Hepatocyte (in vitro differentiated cells): ENCODE measurements at regions not wholly inside any gene's neighbourhood (a gene's known extent, or its start where the extent isn't known, plus 50 kb on each side); places are given as distances from the start of the nearest gene placed in this dataset.

Source experiments
- DNase-seq: peaks from one replicate; pipeline ENCODE4 v3.0.0-alpha.2; 2016; ENCODE audit warnings: low spot score
- H2AFZ ChIP-seq: fragments of 200-600 bp; sonication (generic); 2 replicates; pipeline ENCODE4 v1.6.0; 2016; ENCODE audit warnings: antibody characterized with exemption, mild to moderate bottlenecking
- H3K27ac ChIP-seq: fragments of 200-600 bp; sonication (generic); 2 replicates; pipeline ENCODE4 v1.5.1; 2016; ENCODE audit warnings: mild to moderate bottlenecking
- H3K27me3 ChIP-seq: fragments of 200-600 bp; sonication (generic); 2 replicates; pipeline ENCODE4 v1.6.1; 2016
- H3K36me3 ChIP-seq: fragments of 200-600 bp; sonication (generic); replicated peaks from 2 replicates; pipeline ENCODE4 v1.5.1; 2016; ENCODE audit warnings: low read depth; ENCODE audit not compliant: insufficient read depth
- H3K4me1 ChIP-seq: fragments of 200-600 bp; sonication (generic); 2 replicates; pipeline ENCODE4 v1.5.1; 2016; ENCODE audit warnings: mild to moderate bottlenecking, moderate library complexity; ENCODE audit not compliant: insufficient read depth
- H3K4me2 ChIP-seq: fragments of 200-600 bp; sonication (generic); 2 replicates; pipeline ENCODE4 v1.6.0; 2016
- H3K4me3 ChIP-seq: fragments of 200-600 bp; sonication (generic); 2 replicates; pipeline ENCODE4 v1.5.1; 2016; ENCODE audit warnings: mild to moderate bottlenecking
- H3K79me2 ChIP-seq: fragments of 200-600 bp; sonication (generic); 2 replicates; pipeline ENCODE4 v1.6.0; 2017; ENCODE audit warnings: mild to moderate bottlenecking
- H3K9me2 ChIP-seq: fragments of 200-600 bp; sonication (generic); replicated peaks from 2 replicates; pipeline ENCODE4 v1.6.0; 2017; ENCODE audit warnings: mild to moderate bottlenecking; ENCODE audit not compliant: insufficient read depth
- H3K9me3 ChIP-seq: fragments of 200-600 bp; sonication (generic); 2 replicates; pipeline ENCODE4 v1.5.1; 2016; ENCODE audit warnings: low read depth, mild to moderate bottlenecking
- H4K20me1 ChIP-seq: fragments of 200-600 bp; sonication (generic); 2 replicates; pipeline ENCODE4 v1.6.0; 2016; ENCODE audit warnings: mild to moderate bottlenecking; ENCODE audit not compliant: insufficient read depth, poor library complexity, severe bottlenecking
- CTCF ChIP-seq: fragments of 200-600 bp; sonication (generic); IDR thresholded peaks from 2 replicates; pipeline ENCODE4 v1.5.1; 2016; ENCODE audit warnings: antibody characterized with exemption, mild to moderate bottlenecking; ENCODE audit not compliant: poor library complexity
- EZH2 ChIP-seq: fragments of 200-600 bp; sonication (generic); IDR thresholded peaks from 2 replicates; pipeline ENCODE4 v1.6.1; 2016; ENCODE audit warnings: antibody characterized with exemption, mild to moderate bottlenecking, borderline replicate concordance
- EZH2phosphoT487 ChIP-seq: fragments of 200-600 bp; sonication (generic); IDR thresholded peaks from one replicate; pipeline ENCODE4 v1.6.1; 2018; ENCODE audit warnings: antibody characterized with exemption, mild to moderate bottlenecking, low read depth, moderate library complexity; ENCODE audit not compliant: unreplicated experiment, severe bottlenecking
- WGBS: methylation state at CpG from one replicate; pipeline ENCODE4 v1.1.6; 2016; ENCODE audit warnings: low lambda C conversion rate; ENCODE audit errors: missing lambda C conversion rate; 5-methylcytosine and 5-hydroxymethylcytosine counted together

GRCh38 chr11:23124996-23125395, 264.7 kb upstream of the CCDC179 start:
- no peak for TF ChIP-seq EZH2
- TF ChIP-seq CTCF: no peak
- TF ChIP-seq EZH2phosphoT487: no peak
- Histone ChIP-seq H3K79me2 (no peaks in the 10 kb centered on the region), H3K27me3 (no peaks in the 10 kb centered on the region), H3K9me3 (no peaks in the 10 kb centered on the region), H4K20me1 (no peaks in the 10 kb centered on the region), H3K9me2 (no peaks in the 10 kb centered on the region), H3K27ac (peak overlapping the region; percentile 16), H3K36me3 (no peaks in the 10 kb centered on the region), H3K4me3 (no peak overlapping the region), H3K4me2 (no peak overlapping the region), H3K4me1 (peaks cover 5% of the 10 kb centered on the region), H2AFZ (no peak overlapping the region)
- no peak for DNase-seq
- WGBS: 56% methylated on average over 1 of the region's 1 CpG

- H3K79me2 ChIP-seq: no peaks in the 10 kb centered on the region
- no peak overlapping the region for H3K4me2 ChIP-seq
- H2AFZ ChIP-seq: no peak overlapping the region
- DNase-seq: no peak
- H3K4me3 ChIP-seq: no peak overlapping the region
- no peaks in the 10 kb centered on the region for H3K36me3 ChIP-seq
- H3K9me3 ChIP-seq: no peaks in the 10 kb centered on the region
- peaks cover 5% of the 10 kb centered on the region for H3K4me1 ChIP-seq
- 68% methylated on average over 2 of the region's 2 CpGs for WGBS
- TF ChIP-seq EZH2phosphoT487 (no peak), CTCF (no peak), EZH2 (no peak)
- no peaks in the 10 kb centered on the region for H4K20me1 ChIP-seq
- H3K9me2 ChIP-seq: no peaks in the 10 kb centered on the region
- peak overlapping the region; percentile 3 for H3K27ac ChIP-seq
- no peaks in the 10 kb centered on the region for H3K27me3 ChIP-seq
Measured at GRCh38 chr11:23127706-23128105, 267.4 kb upstream of the CCDC179 start.

GRCh38 chr11:23134627-23135026, 274.4 kb upstream of the CCDC179 start:
- DNase-seq: no peak
- Histone ChIP-seq H4K20me1 (no peaks in the 10 kb centered on the region), H3K27ac (no peak overlapping the region), H3K9me3 (no peaks in the 10 kb centered on the region), H2AFZ (no peak overlapping the region), H3K4me3 (no peak overlapping the region), H3K9me2 (no peaks in the 10 kb centered on the region), H3K27me3 (no peaks in the 10 kb centered on the region), H3K79me2 (no peaks in the 10 kb centered on the region), H3K36me3 (no peaks in the 10 kb centered on the region), H3K4me2 (no peak overlapping the region), H3K4me1 (no peaks in the 10 kb centered on the region)
- TF ChIP-seq EZH2phosphoT487: no peak
- WGBS: 93% methylated on average over 3 of the region's 3 CpGs

- H3K79me2 ChIP-seq: no peaks in the 10 kb centered on the region
- WGBS: 83% methylated on average over 1 of the region's 1 CpG
- H3K36me3 ChIP-seq: no peaks in the 10 kb centered on the region
- no peaks in the 10 kb centered on the region for H4K20me1 ChIP-seq
- H3K4me1 ChIP-seq: no peaks in the 10 kb centered on the region
- H3K4me3 ChIP-seq: no peak overlapping the region
- no peak overlapping the region for H3K27ac ChIP-seq
- no peak overlapping the region for H2AFZ ChIP-seq
- TF ChIP-seq EZH2phosphoT487 (no peak), CTCF (no peak), EZH2 (no peak)
- no peaks in the 10 kb centered on the region for H3K9me2 ChIP-seq
- H3K27me3 ChIP-seq: no peaks in the 10 kb centered on the region
- no peak overlapping the region for H3K4me2 ChIP-seq
- DNase-seq: no peak
- H3K9me3 ChIP-seq: no peaks in the 10 kb centered on the region
Measured at GRCh38 chr11:23138761-23139160, 278.5 kb upstream of the CCDC179 start.
